Spleen (tissue), 11 donors: ENCODE measurements at regions not wholly inside any gene's neighbourhood (a gene's known extent, or its start where the extent isn't known, plus 50 kb on each side); places are given as distances from the start of the nearest gene placed in this dataset.

Source experiments
- DNase-seq: peaks from one replicate; pipeline ENCODE4 v3.0.0-alpha.2; 2020
- H3K27ac ChIP-seq, 8 donors: fragments of 200-600 bp; sonication (generic) in 7 of 8; 1 replicate in 4 of 8; 2 replicates in 4 of 8; pipeline versions ENCODE4 v1.5.0 to v1.8.0; 2016 to 2021; ENCODE audit warnings: inconsistent platforms in 4 of 8, mild to moderate bottlenecking in 4 of 8, moderate library complexity in 1 of 8
- H3K27me3 ChIP-seq, 7 donors: fragments of 200-600 bp; sonication (generic) in 6 of 7; replicated peaks in 1 of 7; 1 replicate in 4 of 7; 2 replicates in 3 of 7; pipeline versions ENCODE4 v1.5.0 to v1.8.0; 2016 to 2021; ENCODE audit warnings: inconsistent platforms in 3 of 7, mild to moderate bottlenecking in 1 of 7
- H3K36me3 ChIP-seq, 6 donors: fragments of 200-600 bp; sonication (generic) in 5 of 6; 1 replicate in 4 of 6; 2 replicates in 2 of 6; pipeline versions ENCODE4 v1.5.0 to v1.8.0; 2016 to 2021; ENCODE audit warnings: inconsistent platforms in 2 of 6
- H3K4me1 ChIP-seq, 6 donors: fragments of 200-600 bp; sonication (generic) in 5 of 6; 1 replicate in 3 of 6; 2 replicates in 3 of 6; pipeline versions ENCODE4 v1.5.0 to v1.8.0; 2016 to 2021; ENCODE audit warnings: inconsistent platforms in 3 of 6
- H3K4me3 ChIP-seq, 8 donors: fragments of 200-600 bp; sonication (generic) in 7 of 8; 1 replicate in 4 of 8; 2 replicates in 4 of 8; pipeline versions ENCODE4 v1.5.0 to v1.8.0; 2016 to 2021; ENCODE audit warnings: inconsistent platforms in 4 of 8, mild to moderate bottlenecking in 4 of 8, moderate library complexity in 2 of 8
- H3K9me3 ChIP-seq, 8 donors: fragments of 200-600 bp; sonication (generic) in 7 of 8; 1 replicate in 4 of 8; 2 replicates in 4 of 8; pipeline versions ENCODE4 v1.5.0 to v1.8.0; 2016 to 2021; ENCODE audit warnings: inconsistent platforms in 4 of 8
- POLR2A ChIP-seq, 3 donors: fragments of 450-650 bp; IDR thresholded peaks; one replicate each; pipeline ENCODE4 v1.5.1; 2017; ENCODE audit warnings: antibody characterized with exemption in 3 of 3, mild to moderate bottlenecking in 1 of 3
- POLR2AphosphoS5 ChIP-seq, 3 donors: sonication (generic); formaldehyde crosslinking; IDR thresholded peaks; one replicate each; pipeline ENCODE4 v1.5.1; 2017; ENCODE audit warnings: antibody characterized with exemption in 3 of 3
- WGBS, 5 donors: extraction: QIAGEN DNeasy Blood & Tissue Kit in 3 of 5; methylation state at CpG; one replicate each; pipeline versions ENCODE4 v1.1.5 to v1.1.7; 2013 to 2018; 5-methylcytosine and 5-hydroxymethylcytosine counted together
- intact Hi-C: fragments of 100-400 bp; cut with DNase I; formaldehyde crosslinking; loops from one replicate; pipeline ENCODE4 v1.15.0; 2023; ENCODE audit warnings: low total_unique reads
- TF ChIP-seq, protein P1 (sequence below), 11 experiments: fragments of 200-600 bp in 7 of 11; fragments of 450-650 bp in 4 of 11; sonication (generic) in 4 of 11; IDR thresholded peaks in 8 of 11; conservative IDR thresholded peaks in 3 of 11; 1 replicate in 7 of 11; 2 replicates in 4 of 11; pipeline versions ENCODE4 v1.4.0 to v1.8.0; 2016 to 2021; ENCODE audit warnings: antibody characterized with exemption in 11 of 11, inconsistent platforms in 4 of 11, mild to moderate bottlenecking in 1 of 11
- donor health status: healthy with polysubstance abuse.
- donor health status: DM: no; HTN: no; CAD: no; lungs with moderate emphysema.
- donor health status: DM: no; HTN: no; CAD: no.
- donor health status: Bipolar disorder and iron deficiency.
- donor health status: healthy.
- donor health status: DM: no; HTN: no; CAD: no.
- donor health status: DM: yes; HTN: yes; CAD: no.

DNA sequence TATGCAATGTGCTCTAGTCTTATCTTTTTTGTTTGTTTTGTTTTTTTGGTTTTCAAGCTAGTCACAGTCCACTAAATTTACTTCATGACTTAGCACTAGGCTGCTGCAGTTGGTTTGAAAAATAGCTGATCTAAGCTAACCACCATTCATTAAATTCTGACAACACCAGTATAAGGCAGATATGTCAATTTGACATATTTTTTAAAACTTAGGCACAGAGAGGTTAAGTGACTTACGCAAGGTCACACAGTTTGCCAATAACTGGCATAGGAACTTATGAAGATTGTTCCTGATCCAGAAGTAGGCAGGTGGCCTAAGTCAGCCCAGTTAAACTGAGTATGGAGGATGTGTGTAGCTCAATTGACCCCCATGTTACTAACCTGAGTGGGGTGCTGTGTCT, 377.3 kb upstream of the NFE2L3 start:
- no peaks in the 10 kb centered on the region for H3K27me3 ChIP-seq
- intact Hi-C loops, result no loop called here
- no peaks in the 10 kb centered on the region for H3K4me1 ChIP-seq
- no peak for DNase-seq
- no peak overlapping the region for H3K27ac ChIP-seq
- H3K36me3 ChIP-seq, result no peaks in the 10 kb centered on the region
- H3K4me3 ChIP-seq, result no peak overlapping the region
- H3K9me3 ChIP-seq, result no peaks in the 10 kb centered on the region
- WGBS, 5 donors, result 89 to 98% (median 94%) methylated on average over 1 of the region's 1 CpG
- no peak for TF ChIP-seq POLR2A (IDR thresholded peaks at IDR 0.05)
- TF ChIP-seq, protein P1, sequence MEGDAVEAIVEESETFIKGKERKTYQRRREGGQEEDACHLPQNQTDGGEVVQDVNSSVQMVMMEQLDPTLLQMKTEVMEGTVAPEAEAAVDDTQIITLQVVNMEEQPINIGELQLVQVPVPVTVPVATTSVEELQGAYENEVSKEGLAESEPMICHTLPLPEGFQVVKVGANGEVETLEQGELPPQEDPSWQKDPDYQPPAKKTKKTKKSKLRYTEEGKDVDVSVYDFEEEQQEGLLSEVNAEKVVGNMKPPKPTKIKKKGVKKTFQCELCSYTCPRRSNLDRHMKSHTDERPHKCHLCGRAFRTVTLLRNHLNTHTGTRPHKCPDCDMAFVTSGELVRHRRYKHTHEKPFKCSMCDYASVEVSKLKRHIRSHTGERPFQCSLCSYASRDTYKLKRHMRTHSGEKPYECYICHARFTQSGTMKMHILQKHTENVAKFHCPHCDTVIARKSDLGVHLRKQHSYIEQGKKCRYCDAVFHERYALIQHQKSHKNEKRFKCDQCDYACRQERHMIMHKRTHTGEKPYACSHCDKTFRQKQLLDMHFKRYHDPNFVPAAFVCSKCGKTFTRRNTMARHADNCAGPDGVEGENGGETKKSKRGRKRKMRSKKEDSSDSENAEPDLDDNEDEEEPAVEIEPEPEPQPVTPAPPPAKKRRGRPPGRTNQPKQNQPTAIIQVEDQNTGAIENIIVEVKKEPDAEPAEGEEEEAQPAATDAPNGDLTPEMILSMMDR (IDR thresholded peaks at IDR 0.05 in 8 of 11, conservative IDR thresholded peaks at IDR 0.05 in 3 of 11), result no peak
- TF ChIP-seq POLR2AphosphoS5 (IDR thresholded peaks at IDR 0.05), result no peak

DNA sequence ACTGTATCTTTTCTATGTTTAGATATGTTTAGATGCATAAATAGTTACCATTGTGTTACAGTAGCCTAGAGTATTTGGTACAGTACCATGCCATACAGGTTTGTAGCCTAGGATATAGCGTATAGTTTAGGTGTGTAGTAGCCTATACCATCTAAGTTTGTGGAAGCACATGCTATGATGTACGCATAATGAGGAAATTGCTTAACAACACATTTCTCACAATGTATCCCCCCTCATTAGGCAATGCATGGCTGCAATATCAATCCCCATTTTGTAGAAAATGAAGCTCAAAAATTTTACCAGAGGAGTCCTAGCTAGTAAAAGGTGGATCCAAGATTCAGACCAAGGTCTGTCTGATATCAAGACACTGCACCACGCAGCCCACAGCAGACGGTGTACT, 376.4 kb upstream of the NFE2L3 start:
- TF ChIP-seq POLR2AphosphoS5 (IDR thresholded peaks at IDR 0.05) (no peak), POLR2A (IDR thresholded peaks at IDR 0.05) (no peak)
- TF ChIP-seq, protein P1 (IDR thresholded peaks at IDR 0.05 in 8 of 11, conservative IDR thresholded peaks at IDR 0.05 in 3 of 11), result no peak
- 79 to 91% (median 87%) methylated on average over 4 of the region's 4 CpGs for WGBS, 5 donors
- Histone ChIP-seq H3K9me3 (no peaks in the 10 kb centered on the region), H3K27ac (no peak overlapping the region), H3K4me3 (no peak overlapping the region), H3K36me3 (no peaks in the 10 kb centered on the region), H3K4me1 (no peaks in the 10 kb centered on the region), H3K27me3 (no peaks in the 10 kb centered on the region)
- intact Hi-C loops, result no loop called here
- no peak for DNase-seq

DNA sequence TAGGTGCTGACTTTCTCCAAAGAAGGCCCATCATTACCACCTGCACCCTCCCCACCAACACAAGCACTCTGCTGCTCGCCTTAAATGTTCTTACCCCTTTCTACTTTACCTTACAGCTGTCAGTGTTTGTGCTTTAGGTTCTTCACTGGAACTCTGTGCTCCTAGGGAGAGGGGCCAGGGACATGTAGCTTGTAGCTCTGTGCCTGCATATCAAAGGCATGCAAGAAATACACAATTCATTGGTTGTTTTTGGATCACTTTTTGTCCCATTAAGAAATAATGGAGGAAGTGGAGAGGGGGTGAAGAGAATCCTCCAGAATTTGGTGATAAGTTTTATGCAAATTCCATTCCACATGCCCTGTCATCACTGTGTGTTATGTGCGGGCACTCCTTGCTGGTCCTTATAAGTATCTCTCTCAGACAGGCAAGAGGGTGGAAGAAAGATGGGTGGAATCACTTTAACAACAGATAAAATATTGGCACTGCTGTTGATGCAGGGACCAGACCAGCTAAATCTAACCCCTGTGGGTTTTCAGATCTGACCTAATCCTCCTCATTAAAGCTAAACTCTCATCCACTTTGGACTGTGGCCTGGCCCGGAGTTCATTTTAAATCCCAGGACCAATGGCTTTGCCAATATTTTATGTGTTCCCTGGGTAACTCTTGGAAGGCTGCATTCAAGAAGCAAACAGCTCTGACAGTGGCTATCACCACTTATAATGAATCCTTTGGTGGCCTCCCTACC, 375.8 kb upstream of the NFE2L3 start:
- no peak overlapping the region for H3K4me3 ChIP-seq
- no peaks in the 10 kb centered on the region for H3K36me3 ChIP-seq
- intact Hi-C loops, result no loop called here
- H3K9me3 ChIP-seq, result no peaks in the 10 kb centered on the region
- H3K4me1 ChIP-seq, result no peaks in the 10 kb centered on the region
- 71 to 91% (median 87%) methylated on average over 3 of the region's 3 CpGs for WGBS, 5 donors
- TF ChIP-seq, protein P1 (IDR thresholded peaks at IDR 0.05 in 8 of 11, conservative IDR thresholded peaks at IDR 0.05 in 3 of 11), result no peak
- TF ChIP-seq POLR2AphosphoS5 (IDR thresholded peaks at IDR 0.05) (no peak), POLR2A (IDR thresholded peaks at IDR 0.05) (no peak)
- no peak for DNase-seq
- no peaks in the 10 kb centered on the region for H3K27me3 ChIP-seq
- no peak overlapping the region for H3K27ac ChIP-seq

DNA sequence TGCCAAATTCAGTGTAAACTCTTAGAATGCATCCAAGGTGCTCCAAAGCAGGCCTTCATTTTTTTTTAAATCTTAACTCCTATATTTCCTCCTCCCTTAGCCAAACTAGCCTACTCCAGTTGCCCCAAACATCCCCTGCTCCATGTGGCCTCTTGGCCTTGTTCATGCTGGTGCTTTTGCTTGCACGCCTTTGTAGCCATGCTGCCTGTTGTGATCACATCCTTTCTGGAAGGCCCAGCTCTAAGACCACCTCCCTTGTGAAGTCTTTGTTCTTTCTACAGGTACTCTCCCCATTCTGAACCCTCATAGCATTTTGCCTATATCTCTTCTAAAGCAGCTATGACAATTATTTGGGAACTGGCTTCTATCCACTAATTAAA, 375.3 kb upstream of the NFE2L3 start:
- no peaks in the 10 kb centered on the region for H3K36me3 ChIP-seq
- no peaks in the 10 kb centered on the region for H3K4me1 ChIP-seq
- no peak overlapping the region for H3K27ac ChIP-seq
- no peak for DNase-seq
- intact Hi-C loops, result no loop called here
- H3K9me3 ChIP-seq, result no peaks in the 10 kb centered on the region
- 85 to 95% (median 94%) methylated on average over 1 of the region's 1 CpG for WGBS, 5 donors
- H3K4me3 ChIP-seq, result no peak overlapping the region
- TF ChIP-seq, protein P1 (IDR thresholded peaks at IDR 0.05 in 8 of 11, conservative IDR thresholded peaks at IDR 0.05 in 3 of 11), result no peak
- TF ChIP-seq POLR2A (IDR thresholded peaks at IDR 0.05), result no peak
- TF ChIP-seq POLR2AphosphoS5 (IDR thresholded peaks at IDR 0.05), result no peak
- H3K27me3 ChIP-seq, result no peaks in the 10 kb centered on the region
